Fibroblast of peridontal ligament (primary cell): ENCODE measurements at regions not wholly inside any gene's neighbourhood (a gene's known extent, or its start where the extent isn't known, plus 50 kb on each side); places are given as distances from the start of the nearest gene placed in this dataset.

Experiments used
- DNase-seq: peaks from one replicate; pipeline ENCODE4 v3.0.0-alpha.2; 2010; ENCODE audit errors: extremely low read depth

DNA sequence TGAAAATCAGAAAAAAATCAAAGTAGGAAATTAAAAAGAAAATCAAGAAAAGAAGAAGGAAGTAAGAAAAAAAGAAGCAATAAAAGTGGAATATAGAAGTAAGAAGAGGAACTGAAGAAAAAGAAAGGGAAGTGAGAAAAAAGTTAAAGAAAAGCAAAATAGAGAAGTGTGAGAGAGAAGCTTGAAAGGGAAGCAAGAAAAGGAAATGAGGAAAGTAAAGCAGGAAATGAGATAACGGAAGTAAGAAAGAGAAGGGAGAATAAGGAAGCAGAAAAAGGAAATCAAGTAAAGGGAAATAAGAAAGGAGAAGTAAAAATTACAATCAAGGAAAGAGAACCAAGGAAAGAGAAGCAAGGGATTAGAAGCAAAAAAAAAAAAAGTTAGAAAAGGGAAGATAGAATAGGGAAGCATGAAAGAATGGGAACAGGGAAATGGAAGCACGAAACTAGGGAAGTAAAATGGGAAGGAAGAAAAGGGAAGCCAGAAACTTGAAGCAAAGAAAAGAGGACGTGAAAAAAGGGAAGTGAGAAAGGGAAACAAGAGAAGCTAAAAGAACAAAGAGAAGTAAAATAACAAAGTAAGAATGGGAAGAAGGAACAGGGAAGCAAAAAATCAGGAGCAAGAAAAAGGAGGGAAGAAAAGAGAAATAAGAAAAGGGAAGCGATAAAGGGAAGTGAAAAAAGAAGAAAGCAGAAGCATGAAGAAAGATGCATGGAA lies 243.3 kb upstream of the NCKAP5 start:
- DNase-seq, result no peak

DNA sequence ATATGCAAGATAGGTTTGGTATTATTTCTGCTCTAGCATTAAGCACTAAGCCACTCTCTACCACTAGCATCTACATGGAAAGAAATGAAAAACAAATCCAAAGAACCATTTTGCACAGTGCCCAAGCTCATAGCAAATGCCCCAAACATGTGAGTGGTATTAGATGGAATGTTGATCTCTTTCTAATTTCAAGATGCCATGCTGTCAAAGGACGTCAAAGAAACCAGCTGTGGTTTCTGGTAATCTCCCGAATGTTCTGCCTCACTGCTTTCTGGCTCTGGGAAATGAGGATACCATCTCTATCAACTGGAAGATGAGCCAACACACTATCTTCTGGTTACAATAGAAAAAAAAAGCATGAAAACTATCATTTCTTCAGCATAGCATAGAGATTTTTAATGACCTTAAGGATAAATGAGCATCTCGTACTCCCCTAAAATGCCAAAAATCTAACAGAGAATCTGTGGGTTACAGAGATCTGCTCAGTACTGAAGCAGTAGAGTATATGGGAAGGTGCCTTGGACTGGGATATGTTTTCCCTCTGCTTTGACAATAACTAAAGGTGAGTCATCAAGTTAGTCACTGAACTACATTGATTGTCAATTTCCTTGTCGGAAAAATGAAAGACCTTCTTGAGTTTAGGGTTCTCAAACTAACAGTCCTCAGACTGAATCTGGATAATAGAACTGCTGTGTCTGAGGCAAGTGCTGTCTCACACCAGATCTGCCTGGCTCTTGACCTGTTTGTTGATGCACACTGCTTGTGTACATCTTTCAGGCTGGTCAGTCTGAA lies 244.8 kb upstream of the NCKAP5 start:
- peak; percentile 79 for DNase-seq

DNA sequence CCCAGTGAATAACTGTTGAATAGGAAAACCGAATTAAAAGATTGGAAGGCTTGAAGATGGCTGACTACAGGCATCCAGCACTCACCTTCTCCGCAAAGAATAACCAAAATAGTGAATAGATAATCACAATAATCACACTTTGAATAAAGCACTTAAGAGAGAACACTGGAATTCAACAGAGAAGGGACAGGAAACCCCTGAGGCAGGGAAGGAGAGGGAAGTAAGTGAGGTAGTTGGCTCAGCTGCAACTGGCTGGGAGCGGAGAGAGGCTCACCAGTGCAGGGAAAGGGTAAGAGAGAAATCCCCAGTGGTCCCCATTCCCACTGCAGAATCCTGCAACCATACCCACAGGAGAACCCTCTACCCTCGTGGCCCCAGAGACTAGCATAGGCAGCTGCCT lies 246.6 kb upstream of the NCKAP5 start:
- DNase-seq, result no peak

DNA sequence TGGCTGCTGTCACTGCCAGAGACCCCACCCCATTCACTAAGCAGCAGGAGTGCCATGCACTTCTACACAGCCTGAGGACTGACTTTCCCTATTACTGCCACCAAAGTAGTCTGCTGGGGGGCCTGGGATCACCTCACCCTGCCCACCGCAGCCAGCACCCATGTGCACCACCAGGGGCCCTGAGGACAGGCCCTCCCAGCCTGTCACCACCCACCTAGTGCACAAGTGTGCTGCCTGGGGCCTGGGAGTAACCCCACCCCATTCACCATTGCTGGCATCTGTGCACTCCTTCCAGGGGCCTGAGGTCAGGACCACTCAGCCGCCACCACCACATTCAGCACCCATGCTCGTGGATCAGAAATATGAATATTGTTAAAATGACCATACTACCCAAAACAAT lies 247.8 kb upstream of the NCKAP5 start:
- no peak for DNase-seq

DNA sequence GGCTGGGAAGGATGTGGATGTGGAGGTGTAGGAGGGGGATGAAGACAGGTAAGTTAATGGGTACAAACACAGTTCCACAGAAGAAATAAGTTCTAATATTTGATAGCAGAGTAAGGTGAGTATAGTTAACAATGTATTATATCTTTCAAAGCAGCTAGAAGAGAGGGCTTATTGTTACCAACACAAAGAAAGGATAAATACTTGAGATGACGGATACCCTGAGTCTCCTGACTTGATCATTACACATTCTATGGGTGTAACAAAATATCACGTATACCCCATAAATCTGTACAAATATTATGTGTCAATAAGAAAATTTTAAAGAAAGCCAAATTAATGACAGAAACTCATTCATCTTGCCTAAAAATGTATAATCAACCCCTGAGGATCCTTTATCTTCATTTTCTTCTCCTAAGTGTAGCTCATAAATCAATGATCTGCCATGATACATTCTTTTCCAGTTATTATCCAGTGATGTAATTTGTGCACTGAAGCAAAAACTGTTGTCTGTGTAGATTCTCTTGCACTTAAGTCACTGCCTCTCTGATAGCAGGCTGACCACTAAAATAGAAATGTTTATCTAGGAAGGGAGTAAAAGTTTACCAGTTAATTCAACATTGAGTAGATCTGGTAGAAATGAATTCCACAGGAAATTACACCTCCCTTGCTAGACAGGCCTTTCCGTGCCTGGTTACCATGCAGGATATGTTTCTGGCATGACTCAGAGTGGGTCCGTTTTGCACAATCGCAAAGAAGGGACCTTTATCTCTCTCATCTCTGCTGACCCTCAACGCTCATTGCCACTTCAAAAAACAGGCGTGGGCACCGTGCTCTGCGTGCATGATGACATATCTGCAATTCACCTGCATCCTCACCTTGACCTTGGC lies 249.7 kb upstream of the NCKAP5 start:
- DNase-seq, result peak; percentile 98

DNA sequence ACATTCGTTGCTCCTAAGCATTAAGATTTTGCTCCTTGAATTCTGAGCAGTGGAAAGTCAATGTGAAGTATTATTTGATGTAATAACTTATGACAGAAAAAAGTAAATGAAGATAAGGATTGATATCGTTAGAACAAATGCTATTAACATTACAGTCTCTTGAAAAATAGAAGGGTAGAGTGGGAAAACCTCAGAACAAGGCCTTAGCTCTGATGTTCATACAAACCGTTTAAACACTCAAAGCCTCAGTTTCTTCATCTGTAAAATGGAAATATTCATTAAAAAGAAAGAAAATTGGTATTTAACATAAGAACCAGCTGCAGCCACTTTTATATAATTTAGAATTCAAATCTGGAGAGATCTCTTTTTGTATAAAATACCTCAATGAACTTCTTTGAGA lies 250.4 kb upstream of the NCKAP5 start:
- no peak for DNase-seq

DNA sequence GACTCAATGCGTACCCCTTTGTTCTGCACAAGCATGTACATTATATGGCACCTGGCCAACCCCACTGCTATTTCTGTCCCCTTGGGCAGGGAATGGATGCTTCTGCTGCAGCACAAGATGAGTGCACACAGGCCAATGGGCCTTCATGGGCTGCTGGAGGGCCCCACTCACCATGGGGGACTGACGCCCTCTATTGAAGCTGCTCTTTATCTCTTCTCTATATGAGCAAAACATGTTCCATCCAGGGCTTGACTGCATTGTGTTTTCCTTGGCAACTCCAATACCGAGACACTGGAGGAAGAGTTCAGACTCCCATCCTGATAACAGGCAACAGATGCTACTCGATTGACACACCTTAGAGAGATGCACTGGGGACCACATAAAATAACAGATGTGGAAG lies 251.6 kb upstream of the NCKAP5 start:
- no peak for DNase-seq

DNA sequence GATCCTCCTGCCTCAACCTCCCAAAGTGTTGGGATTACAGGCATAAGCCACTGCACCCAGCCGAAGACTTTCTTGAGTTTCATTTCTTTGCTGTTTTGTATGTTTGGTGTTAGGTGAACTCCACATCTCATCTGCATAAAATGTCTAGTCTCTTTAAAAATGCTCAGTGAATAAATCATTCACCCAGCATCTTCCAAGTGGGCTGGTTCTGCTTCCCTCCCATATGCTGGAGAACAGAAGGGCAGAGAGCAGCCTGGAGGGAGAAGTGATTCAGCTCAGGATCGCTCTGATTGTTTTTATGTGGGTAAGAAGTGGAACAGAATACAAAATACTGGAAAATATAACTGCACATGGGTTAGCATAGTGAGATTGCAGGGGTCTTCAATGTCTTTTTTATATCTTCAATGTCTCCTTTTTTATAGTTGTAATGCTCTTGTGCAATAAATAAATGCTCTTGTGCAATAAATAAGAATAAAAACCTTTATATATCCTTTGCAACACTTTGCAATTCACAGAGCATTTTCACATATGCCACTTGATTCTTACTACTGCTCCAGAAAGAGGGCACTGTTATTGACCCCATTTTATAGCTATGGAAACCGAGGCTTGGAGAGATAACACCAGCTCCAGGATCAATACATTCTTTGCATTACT lies 253.0 kb upstream of the NCKAP5 start:
- DNase-seq, result peak; percentile 81

DNA sequence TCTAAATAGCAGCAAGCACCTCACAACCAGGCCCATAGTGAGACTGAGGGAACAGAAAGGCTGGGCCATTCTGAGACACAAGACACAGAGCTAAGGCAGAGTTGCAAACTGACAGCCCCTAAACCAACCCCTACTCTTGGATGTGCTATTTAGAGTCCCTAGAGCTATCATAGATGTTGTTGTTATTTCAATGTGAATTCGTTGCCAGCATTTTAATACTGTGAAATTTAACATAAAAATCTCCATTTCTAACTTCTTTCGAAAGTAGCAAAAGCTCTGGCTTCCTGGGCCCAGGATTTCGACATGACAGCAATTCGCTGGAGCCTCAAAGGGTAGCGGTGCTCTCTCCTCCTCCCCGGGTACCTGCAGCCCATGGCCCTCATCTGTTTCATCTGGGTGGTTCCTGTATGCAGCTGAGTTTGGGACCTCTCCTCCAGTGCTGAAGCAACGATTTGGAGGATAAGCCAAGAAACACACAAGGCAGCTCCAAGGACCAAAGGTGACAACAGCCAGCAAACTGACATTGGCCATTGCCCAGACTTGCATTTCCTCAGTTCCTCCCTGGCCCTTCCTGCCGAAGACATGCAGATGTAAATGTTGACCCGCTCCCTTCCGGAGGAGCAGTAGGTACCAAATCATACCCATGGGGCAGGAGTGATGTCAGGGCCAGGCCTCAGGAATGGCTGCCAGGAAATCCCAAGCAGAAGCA lies 254.4 kb upstream of the NCKAP5 start:
- DNase-seq, result no peak

DNA sequence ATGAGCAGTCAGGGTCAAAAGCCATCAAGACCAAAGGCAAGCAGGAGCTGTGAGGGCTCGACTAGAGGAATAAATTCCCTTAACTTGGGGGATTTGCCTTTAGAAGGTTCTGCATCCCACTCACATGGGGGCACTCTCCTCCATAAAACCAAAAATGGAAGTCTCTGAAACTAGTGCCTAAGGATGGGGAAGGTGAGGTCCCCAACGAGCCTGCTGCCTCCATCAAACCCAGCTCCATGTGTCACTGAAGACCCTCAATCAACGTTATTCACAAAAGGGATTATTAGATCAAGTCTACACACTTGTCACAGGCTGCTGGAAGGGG lies 254.9 kb upstream of the NCKAP5 start:
- DNase-seq, result no peak

DNA sequence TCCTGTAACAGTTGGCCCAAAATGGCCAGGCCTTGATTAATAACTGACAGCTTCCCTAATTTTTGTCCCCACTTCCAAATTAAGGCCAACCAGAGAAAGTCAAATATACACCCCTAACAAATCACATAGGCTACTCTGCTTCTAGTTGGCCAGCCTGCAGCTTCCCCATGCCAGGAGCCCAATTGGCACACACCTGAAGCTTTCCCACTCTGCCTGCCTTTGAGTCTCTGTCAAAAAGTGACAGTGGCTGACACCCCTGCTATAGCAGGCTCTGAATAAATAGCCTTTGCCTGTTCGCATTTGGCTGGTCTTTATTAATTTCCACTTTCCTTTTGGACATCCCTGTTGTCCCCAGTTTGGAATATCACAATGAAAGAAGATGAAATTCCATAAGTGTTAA lies 256.6 kb upstream of the NCKAP5 start:
- no peak for DNase-seq

DNA sequence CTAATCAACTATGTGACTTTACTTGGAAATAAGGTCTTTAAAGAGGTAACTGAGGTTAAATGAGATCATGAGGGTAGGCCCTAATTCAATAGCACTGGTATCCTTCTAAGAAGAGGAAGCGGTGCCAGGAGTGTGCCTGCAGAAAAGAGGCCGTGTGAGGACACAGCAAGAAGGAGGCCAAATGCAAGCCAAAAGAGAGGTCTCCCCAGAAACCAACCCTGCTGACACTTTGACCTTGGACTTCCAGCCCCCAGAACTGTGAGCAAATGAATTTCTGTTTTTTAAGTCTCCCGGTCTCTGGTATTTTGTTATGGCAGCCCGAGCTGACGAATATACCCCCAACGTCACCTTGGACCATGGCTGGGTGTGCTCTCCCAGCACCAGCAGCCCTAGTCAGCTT lies 257.5 kb upstream of the NCKAP5 start:
- no peak for DNase-seq

DNA sequence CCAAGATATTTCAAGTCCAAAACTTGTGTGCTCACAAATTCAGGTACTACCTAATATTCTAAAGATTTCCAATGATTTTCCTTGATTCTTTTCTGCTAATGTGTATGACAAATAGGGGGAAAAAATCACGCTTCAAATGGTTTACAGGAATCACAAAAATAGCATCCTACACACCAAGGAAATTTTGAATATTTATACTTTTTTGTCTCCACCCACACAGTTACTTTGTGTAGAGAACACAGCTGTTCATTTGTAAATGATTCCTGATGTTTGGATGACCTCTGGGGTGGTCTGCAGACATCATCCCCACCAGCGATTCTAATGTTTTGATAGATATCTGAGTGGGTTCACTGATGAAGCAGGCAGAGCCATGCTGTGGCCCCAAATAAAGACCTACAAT lies 260.6 kb upstream of the NCKAP5 start:
- DNase-seq, result no peak

DNA sequence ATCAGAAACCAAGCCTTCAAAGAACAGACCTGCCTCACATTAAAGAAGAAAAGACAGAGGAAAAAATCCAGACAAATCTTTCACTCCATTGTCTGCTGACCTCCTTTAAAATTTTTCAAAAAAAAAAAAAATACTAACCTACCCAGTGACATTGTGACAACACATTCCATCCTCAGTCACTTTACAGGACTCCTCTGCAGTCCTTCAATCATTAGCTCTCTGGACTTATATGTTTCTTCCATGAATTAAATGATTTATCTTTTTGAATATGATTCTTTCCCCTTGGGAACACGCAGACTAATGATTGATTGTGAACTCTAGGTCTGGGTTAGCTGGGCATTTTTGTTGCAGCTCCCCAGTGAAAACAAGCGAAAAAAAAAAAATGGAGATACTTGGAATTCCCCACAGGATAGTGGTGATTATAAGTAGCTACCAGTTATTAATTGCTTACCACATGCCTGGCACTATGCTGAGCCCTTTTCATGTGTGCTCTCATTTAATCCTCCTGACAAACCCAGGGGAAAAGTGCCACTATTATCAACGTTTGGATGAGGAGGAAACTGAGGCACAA lies 261.3 kb upstream of the NCKAP5 start:
- DNase-seq, result no peak

DNA sequence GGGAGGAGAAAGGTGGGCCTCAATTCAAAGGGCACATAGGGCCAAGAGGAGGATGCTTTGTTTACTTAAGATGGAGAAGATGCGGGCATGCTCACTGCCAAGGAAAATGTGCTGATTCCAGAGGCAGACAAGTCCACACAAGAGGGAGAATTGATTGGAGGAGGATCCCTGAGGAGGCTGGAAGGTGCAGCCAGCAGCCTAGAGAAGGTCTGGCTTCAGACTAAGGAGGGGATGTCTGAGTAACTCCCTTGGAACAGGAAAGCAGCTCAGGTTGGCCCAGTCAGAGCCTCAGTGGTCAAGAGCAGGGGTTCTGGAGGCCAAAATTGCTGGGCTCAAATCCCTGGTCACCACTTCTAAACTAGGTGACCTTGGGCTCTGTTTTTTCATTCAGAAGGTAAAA lies 265.5 kb upstream of the NCKAP5 start:
- no peak for DNase-seq

DNA sequence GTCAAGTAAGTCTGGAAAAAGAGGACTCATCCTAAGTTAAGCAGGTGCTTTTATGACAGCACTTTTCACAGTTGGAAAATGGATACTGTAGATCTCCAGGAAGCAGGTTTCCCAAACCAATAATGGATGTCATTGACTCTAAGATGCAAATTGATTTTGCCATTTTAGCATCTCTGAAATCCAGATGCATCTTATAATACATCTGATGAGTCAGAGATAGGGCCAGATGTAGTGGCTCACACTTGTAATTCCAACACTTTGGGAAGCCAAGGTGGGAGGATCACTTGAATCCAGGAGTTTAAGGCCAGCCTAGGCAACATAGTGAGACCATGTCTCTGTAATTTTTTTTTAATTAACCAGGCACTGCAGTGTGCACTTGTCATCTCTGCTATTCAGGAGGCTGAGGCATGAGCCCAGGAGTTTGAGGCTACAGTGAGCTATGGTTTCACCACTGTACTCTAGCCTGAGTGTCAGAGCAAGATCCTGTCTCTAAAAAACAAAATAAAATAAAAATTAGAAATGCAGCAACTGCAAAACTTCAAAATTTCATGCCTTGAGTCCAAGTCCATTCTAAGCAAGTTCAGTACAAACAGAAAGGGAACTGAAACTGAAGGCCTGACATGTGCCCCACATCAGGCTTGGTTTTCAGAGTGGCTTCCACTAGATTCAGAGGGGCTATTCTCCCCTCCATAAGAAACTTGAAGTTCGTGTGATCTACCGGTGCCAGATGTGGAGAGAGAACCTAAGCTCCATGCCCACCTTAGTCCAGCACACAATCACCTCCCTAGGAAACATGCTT lies 267.8 kb upstream of the NCKAP5 start:
- DNase-seq, result no peak

DNA sequence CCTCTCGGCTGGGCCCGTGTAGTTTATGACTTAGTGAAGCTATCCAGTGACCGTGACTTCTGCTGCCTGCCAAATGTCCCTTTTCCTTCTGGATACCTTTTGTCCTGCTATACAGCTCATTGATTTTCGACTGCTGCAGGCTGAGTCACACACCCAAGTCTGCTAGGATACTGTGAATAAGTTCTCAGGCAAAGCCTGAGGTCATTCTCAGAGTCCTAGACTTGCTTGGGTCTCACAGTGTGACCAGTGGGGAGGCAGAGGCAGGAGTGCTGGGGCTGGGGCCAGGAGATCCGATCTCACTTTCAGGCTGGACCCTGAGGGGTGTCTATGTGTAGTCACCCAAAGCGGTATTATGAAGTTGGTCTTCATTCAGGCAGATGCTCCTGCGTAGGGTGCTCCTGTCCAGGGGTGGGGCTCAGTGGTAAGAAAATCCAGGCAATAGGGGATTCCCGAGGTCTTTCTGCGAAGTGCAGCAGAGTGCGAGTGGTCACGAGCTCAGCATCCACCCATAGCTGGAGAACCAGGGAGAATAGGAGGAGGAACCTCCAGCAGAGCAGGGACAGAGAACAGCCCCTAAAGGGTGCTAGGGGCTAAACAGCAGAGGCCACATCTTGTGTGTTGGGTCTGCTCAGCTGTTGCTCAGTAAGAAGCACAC lies 268.6 kb upstream of the NCKAP5 start:
- DNase-seq, result no peak

DNA sequence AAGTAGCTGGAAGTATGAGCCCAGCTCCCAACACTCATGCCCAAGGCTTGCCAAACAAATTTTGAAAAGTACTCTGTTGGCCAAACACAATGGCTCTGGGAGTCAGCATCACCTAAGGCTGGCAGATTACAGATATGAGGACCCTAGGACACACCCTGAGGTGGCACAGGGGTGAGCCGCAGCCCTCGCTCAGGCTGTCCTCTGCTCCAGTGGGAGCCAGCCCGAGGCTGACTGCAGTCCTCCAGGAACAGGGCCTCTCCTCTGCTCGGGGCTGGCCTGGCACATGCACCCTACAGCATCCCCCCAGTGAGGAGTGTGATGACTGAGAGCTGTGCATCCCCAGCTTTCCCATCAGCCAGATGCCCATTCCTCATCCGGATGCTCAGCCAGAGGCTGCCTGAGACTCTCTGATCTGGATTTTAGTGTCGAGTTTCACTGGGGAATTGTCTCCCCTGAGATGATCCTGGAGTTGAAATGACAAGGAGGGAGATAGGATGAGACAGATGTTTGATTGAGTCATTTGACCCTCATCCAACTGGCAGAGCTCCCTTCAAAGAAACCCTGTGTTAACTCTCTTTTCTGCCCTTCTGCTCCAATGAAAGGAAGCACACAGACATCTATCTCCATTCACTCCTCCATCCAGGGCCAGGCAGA lies 269.3 kb upstream of the NCKAP5 start:
- peak; percentile 58 for DNase-seq

DNA sequence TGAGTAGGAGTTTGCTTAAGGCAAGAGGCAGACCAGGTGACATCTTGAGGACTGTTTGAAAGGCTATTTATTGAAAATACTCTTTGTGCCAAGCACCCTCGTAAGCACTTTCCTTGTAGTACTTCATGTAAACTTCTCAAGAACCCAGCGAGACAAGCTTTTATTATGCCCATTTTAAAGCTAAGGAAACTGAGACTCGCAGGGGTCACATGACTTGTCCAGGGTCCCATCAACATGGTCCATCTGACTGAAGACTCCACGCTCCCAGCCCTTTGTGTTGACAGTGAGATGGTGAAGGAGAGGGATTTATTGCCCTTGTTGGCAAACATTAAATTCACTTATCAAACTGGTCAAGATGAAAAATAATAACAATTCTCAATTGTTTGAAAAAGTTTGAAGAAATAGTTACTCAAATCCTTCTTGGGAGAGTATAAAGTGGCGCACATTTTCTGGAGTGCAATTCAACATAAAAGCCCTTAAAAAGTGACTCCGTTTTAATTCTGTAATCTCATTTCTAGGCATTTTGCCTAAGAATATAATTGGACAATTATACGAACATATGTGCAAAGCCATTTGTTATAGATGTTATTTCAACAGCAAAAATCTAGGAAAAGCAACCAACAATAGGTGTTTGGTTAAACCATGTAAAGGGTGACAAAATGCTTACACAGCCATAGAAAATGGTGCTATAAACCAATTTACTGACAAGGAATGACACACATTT lies 270.5 kb upstream of the NCKAP5 start:
- no peak for DNase-seq
